Ecto neural progenitor cell (in vitro differentiated cells): ENCODE measurements at regions not wholly inside any gene's neighbourhood (a gene's known extent, or its start where the extent isn't known, plus 50 kb on each side); places are given as distances from the start of the nearest gene placed in this dataset.
"Not testable (repeated sequence)": the region's sequence is repeated elsewhere in the genome, so short reads cannot be mapped to it uniquely, and the experiment has no call there.

Experiments
- DNase-seq: peaks from one replicate; pipeline ENCODE4 v3.0.0-alpha.2; 2018; ENCODE audit warnings: low spot score

GRCh38 chr2:89960570-89960969 lies 1269.1 kb downstream of the RPIA start:
- not testable (repeated sequence) for DNase-seq

- not testable (repeated sequence) for DNase-seq
Measured at GRCh38 chr2:89968567-89968966, 1277.1 kb downstream of the RPIA start.

- DNase-seq = not testable (repeated sequence)
Measured at GRCh38 chr2:89969190-89969589, 1277.7 kb downstream of the RPIA start.

- DNase-seq = not testable (repeated sequence)
Measured at GRCh38 chr2:89973849-89974248, 1282.4 kb downstream of the RPIA start.

GRCh38 chr2:89979826-89980537 lies 1288.5 kb downstream of the RPIA start:
- DNase-seq = not testable (repeated sequence)

- DNase-seq = not testable (repeated sequence)
Measured at GRCh38 chr2:89982246-89982645, 1290.8 kb downstream of the RPIA start.

GRCh38 chr2:89985650-89986049 lies 1294.2 kb downstream of the RPIA start:
- DNase-seq = not testable (repeated sequence)

GRCh38 chr2:89986532-89986931 lies 1295.1 kb downstream of the RPIA start:
- DNase-seq = not testable (repeated sequence)

GRCh38 chr2:89996779-89997178 lies 1305.3 kb downstream of the RPIA start:
- DNase-seq = not testable (repeated sequence)

- DNase-seq = not testable (repeated sequence)
Measured at GRCh38 chr2:90004553-90004952, 1313.1 kb downstream of the RPIA start.

- DNase-seq = not testable (repeated sequence)
Measured at GRCh38 chr2:90010442-90011100, 1319.1 kb downstream of the RPIA start.

GRCh38 chr2:90011101-90011443 lies 1319.6 kb downstream of the RPIA start:
- not testable (repeated sequence) for DNase-seq

GRCh38 chr2:90019908-90020307 lies 1328.4 kb downstream of the RPIA start:
- DNase-seq = not testable (repeated sequence)

GRCh38 chr2:90021234-90021633 lies 1329.8 kb downstream of the RPIA start:
- not testable (repeated sequence) for DNase-seq

GRCh38 chr2:90027231-90027643 lies 1335.8 kb downstream of the RPIA start:
- not testable (repeated sequence) for DNase-seq

GRCh38 chr2:90028381-90029079 lies 1337.1 kb downstream of the RPIA start:
- DNase-seq = not testable (repeated sequence)

- DNase-seq = not testable (repeated sequence)
Measured at GRCh38 chr2:90029080-90029428, 1337.6 kb downstream of the RPIA start.

GRCh38 chr2:90032269-90032668 lies 1340.8 kb downstream of the RPIA start:
- not testable (repeated sequence) for DNase-seq

GRCh38 chr2:90036335-90036734 lies 1344.9 kb downstream of the RPIA start:
- DNase-seq = not testable (repeated sequence)

GRCh38 chr2:90039093-90039492 lies 1347.6 kb downstream of the RPIA start:
- not testable (repeated sequence) for DNase-seq

GRCh38 chr2:90047776-90048175 lies 1356.3 kb downstream of the RPIA start:
- DNase-seq = not testable (repeated sequence)

- DNase-seq = not testable (repeated sequence)
Measured at GRCh38 chr2:90052113-90052631, 1360.7 kb downstream of the RPIA start.
